Common myeloid progenitor, CD34-positive (primary cell): ENCODE measurements at regions not wholly inside any gene's neighbourhood (a gene's known extent, or its start where the extent isn't known, plus 50 kb on each side); places are given as distances from the start of the nearest gene placed in this dataset.

Source experiments
- CTCF ChIA-PET: fragments of 350-600 bp; sonication (Branson Sonifier 250); formaldehyde crosslinking; loops from one replicate; lab custom pipeline; 2021; ENCODE audit warnings: antibody characterized with exemption; lab: Charles Lee
- POLR2A ChIA-PET: fragments of 350-600 bp; sonication (Branson Sonifier 250); formaldehyde crosslinking; loops from one replicate; lab custom pipeline; 2021; ENCODE audit warnings: antibody characterized with exemption; lab: Charles Lee
- DNase-seq, 3 donors: peaks; one replicate each; pipeline versions ENCODE4 v3.0.0 to v3.0.0-alpha.2; 2013
- H3K27ac ChIP-seq, 2 experiments: 1 replicate in 1 of 2; 2 replicates in 1 of 2; pipeline ENCODE4 v1.7.0; 2013; ENCODE audit warnings: inconsistent platforms in 2 of 2, low read length in 2 of 2, mild to moderate bottlenecking in 2 of 2, low read depth in 1 of 2, moderate library complexity in 1 of 2; ENCODE audit not compliant: severe bottlenecking in 2 of 2, insufficient read depth in 1 of 2, poor library complexity in 1 of 2
- H3K27me3 ChIP-seq, 5 experiments: replicated peaks in 2 of 5; 1 replicate in 3 of 5; 2 replicates in 2 of 5; pipeline versions ENCODE4 v1.6.1 to v1.7.0; 2013; ENCODE audit warnings: low read length in 4 of 5, mild to moderate bottlenecking in 2 of 5, moderate library complexity in 2 of 5, inconsistent platforms in 1 of 5; ENCODE audit not compliant: insufficient read depth in 5 of 5, control insufficient read depth in 4 of 5
- H3K36me3 ChIP-seq, 4 experiments: 1 replicate in 2 of 4; 2 replicates in 2 of 4; pipeline versions ENCODE4 v1.6.1 to v1.7.0; 2013; ENCODE audit warnings: low read length in 3 of 4, control low read depth in 1 of 4, mild to moderate bottlenecking in 1 of 4; ENCODE audit not compliant: control insufficient read depth in 4 of 4, insufficient read depth in 4 of 4
- H3K4me1 ChIP-seq, 4 experiments: 1 replicate in 3 of 4; 2 replicates in 1 of 4; pipeline versions ENCODE4 v1.6.1 to v1.7.1; 2013; ENCODE audit warnings: low read length in 3 of 4, mild to moderate bottlenecking in 3 of 4, control low read depth in 1 of 4, inconsistent platforms in 1 of 4, moderate library complexity in 1 of 4; ENCODE audit not compliant: control insufficient read depth in 4 of 4, insufficient read depth in 4 of 4; ENCODE audit errors: control extremely low read depth in 1 of 4
- H3K4me3 ChIP-seq, 7 experiments: 1 replicate in 4 of 7; 2 replicates in 3 of 7; pipeline versions ENCODE4 v1.5.1 to v1.7.0; 2013; ENCODE audit warnings: mild to moderate bottlenecking in 7 of 7, low read length in 6 of 7, moderate library complexity in 6 of 7, inconsistent platforms in 2 of 7, low read depth in 2 of 7, control low read depth in 1 of 7; ENCODE audit not compliant: insufficient read depth in 4 of 7, control insufficient read depth in 1 of 7; ENCODE audit errors: extremely low read depth in 1 of 7
- H3K9me3 ChIP-seq, 5 experiments: 1 replicate in 4 of 5; 2 replicates in 1 of 5; pipeline versions ENCODE4 v1.6.1 to v1.7.1; 2013; ENCODE audit warnings: low read length in 4 of 5, mild to moderate bottlenecking in 2 of 5, inconsistent platforms in 1 of 5, low read depth in 1 of 5, moderate library complexity in 1 of 5; ENCODE audit not compliant: control insufficient read depth in 4 of 5, insufficient read depth in 2 of 5; ENCODE audit errors: control extremely low read depth in 1 of 5
- WGBS: methylation state at CpG from one replicate; pipeline ENCODE4 v1.1.5; 2013; ENCODE audit not compliant: insufficient coverage; 5-methylcytosine and 5-hydroxymethylcytosine counted together

GRCh38 chr22:48348855-48349254, 1478.8 kb downstream of the BRD1 start:
- H3K4me3 ChIP-seq: no peak overlapping the region
- ChIA-PET CTCF (no interaction called here), POLR2A (no interaction called here)
- WGBS: 94% methylated on average over 1 of the region's 1 CpG
- peaks cover 0 to 27% (median 2%) of the 10 kb centered on the region in 5 experiments for H3K27me3 ChIP-seq
- no peak for DNase-seq
- no peaks in the 10 kb centered on the region for H3K4me1 ChIP-seq
- no peaks in the 10 kb centered on the region for H3K36me3 ChIP-seq
- no peaks in the 10 kb centered on the region for H3K9me3 ChIP-seq
- no peak overlapping the region for H3K27ac ChIP-seq

- no peak overlapping the region for H3K4me3 ChIP-seq
- DNase-seq: no peak
- 91% methylated on average over 9 of the region's 9 CpGs for WGBS
- no peaks in the 10 kb centered on the region for H3K4me1 ChIP-seq
- ChIA-PET CTCF (no interaction called here), POLR2A (no interaction called here)
- no peak overlapping the region for H3K27ac ChIP-seq
- peaks cover 0 to 29% (median 2%) of the 10 kb centered on the region in 5 experiments for H3K27me3 ChIP-seq
- H3K9me3 ChIP-seq: no peaks in the 10 kb centered on the region
- H3K36me3 ChIP-seq: no peaks in the 10 kb centered on the region
Measured at GRCh38 chr22:48347311-48347710, 1480.4 kb downstream of the BRD1 start.

- Histone ChIP-seq H3K27ac (no peak overlapping the region), H3K36me3 (no peaks in the 10 kb centered on the region), H3K4me1 (no peaks in the 10 kb centered on the region), H3K4me3 (no peak overlapping the region), H3K27me3 (peaks cover 0 to 31% (median 2%) of the 10 kb centered on the region in 5 experiments), H3K9me3 (no peaks in the 10 kb centered on the region)
- ChIA-PET CTCF (no interaction called here), POLR2A (no interaction called here)
- WGBS: 90% methylated on average over 11 of the region's 13 CpGs
- DNase-seq: no peak
Measured at GRCh38 chr22:48346911-48347310, 1480.8 kb downstream of the BRD1 start.

GRCh38 chr22:48346311-48346710, 1481.4 kb downstream of the BRD1 start:
- Histone ChIP-seq H3K4me1 (no peaks in the 10 kb centered on the region), H3K4me3 (no peak overlapping the region), H3K27me3 (peaks cover 0 to 33% (median 4%) of the 10 kb centered on the region in 5 experiments), H3K36me3 (no peaks in the 10 kb centered on the region), H3K27ac (no peak overlapping the region), H3K9me3 (no peaks in the 10 kb centered on the region)
- 91% methylated on average over 12 of the region's 12 CpGs for WGBS
- ChIA-PET POLR2A (no interaction called here), CTCF (no interaction called here)
- DNase-seq: no peak

- POLR2A ChIA-PET: no interaction called here
- Histone ChIP-seq H3K36me3 (no peaks in the 10 kb centered on the region), H3K4me3 (no peak overlapping the region), H3K27ac (no peak overlapping the region), H3K27me3 (peaks cover 0 to 40% (median 6%) of the 10 kb centered on the region in 5 experiments), H3K4me1 (no peaks in the 10 kb centered on the region), H3K9me3 (no peaks in the 10 kb centered on the region)
- WGBS: 81% methylated on average over 10 of the region's 14 CpGs
- CTCF ChIA-PET: no interaction called here
- no peak for DNase-seq
Measured at GRCh38 chr22:48345631-48346030, 1482.0 kb downstream of the BRD1 start.

- POLR2A ChIA-PET: no interaction called here
- no peak overlapping the region for H3K27ac ChIP-seq
- CTCF ChIA-PET: no interaction called here
- no peak overlapping the region for H3K4me3 ChIP-seq
- DNase-seq: no peak
- no peaks in the 10 kb centered on the region for H3K9me3 ChIP-seq
- peaks cover 0 to 61% (median 10%) of the 10 kb centered on the region in 5 experiments for H3K27me3 ChIP-seq
- WGBS: 76% methylated on average over 14 of the region's 14 CpGs
- H3K36me3 ChIP-seq: no peaks in the 10 kb centered on the region
- H3K4me1 ChIP-seq: no peaks in the 10 kb centered on the region
Measured at GRCh38 chr22:48343461-48343860, 1484.2 kb downstream of the BRD1 start.

GRCh38 chr22:48342732-48343131, 1484.9 kb downstream of the BRD1 start:
- 93% methylated on average over 3 of the region's 4 CpGs for WGBS

More at GRCh38 chr22:48342732-48343131, 1484.9 kb downstream of the BRD1 start:
- Histone ChIP-seq H3K4me1 (no peaks in the 10 kb centered on the region), H3K9me3 (no peaks in the 10 kb centered on the region), H3K36me3 (no peaks in the 10 kb centered on the region), H3K27me3 (peaks cover 0 to 68% (median 13%) of the 10 kb centered on the region in 5 experiments), H3K27ac (no peak overlapping the region), H3K4me3 (no peak overlapping the region)
- ChIA-PET CTCF (no interaction called here), POLR2A (no interaction called here)
- DNase-seq: no peak
